ENCODE measurements at regions not wholly inside any gene's neighbourhood (a gene's known extent, or its start where the extent isn't known, plus 50 kb on each side); places are given as distances from the start of the nearest gene placed in this dataset.

DNA sequence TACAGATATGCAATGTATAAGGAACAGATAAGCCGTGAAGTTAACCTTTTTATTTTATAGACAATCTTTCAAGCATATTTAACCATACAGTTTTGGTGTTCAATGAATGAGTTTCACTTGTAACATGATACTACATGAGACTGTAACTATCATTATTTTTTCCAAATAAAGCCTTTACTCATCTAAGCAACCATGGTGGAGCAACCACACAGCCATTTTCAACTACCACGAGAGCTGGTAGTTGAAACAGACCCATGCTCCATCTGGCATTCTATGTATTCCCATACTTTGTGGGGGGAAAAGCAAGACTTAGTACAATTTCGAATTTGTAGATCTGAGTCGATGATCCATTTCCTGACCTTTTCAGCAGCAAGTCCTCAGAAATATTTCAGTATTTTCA, 159.3 kb upstream of the RND3 start:
- DNase-seq (ENCODE audit: low spot score in 2 of 2), result no peak
- intact Hi-C loops (cut with DNase I; ENCODE audit: low total_unique reads), result no loop called here
- H3K4me3 ChIP-seq (ENCODE audit: low read depth, poor library complexity, severe bottlenecking), result no peak overlapping the region
- TF ChIP-seq, protein P1, sequence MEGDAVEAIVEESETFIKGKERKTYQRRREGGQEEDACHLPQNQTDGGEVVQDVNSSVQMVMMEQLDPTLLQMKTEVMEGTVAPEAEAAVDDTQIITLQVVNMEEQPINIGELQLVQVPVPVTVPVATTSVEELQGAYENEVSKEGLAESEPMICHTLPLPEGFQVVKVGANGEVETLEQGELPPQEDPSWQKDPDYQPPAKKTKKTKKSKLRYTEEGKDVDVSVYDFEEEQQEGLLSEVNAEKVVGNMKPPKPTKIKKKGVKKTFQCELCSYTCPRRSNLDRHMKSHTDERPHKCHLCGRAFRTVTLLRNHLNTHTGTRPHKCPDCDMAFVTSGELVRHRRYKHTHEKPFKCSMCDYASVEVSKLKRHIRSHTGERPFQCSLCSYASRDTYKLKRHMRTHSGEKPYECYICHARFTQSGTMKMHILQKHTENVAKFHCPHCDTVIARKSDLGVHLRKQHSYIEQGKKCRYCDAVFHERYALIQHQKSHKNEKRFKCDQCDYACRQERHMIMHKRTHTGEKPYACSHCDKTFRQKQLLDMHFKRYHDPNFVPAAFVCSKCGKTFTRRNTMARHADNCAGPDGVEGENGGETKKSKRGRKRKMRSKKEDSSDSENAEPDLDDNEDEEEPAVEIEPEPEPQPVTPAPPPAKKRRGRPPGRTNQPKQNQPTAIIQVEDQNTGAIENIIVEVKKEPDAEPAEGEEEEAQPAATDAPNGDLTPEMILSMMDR (IDR thresholded peaks at IDR 0.05), result no peak
- TF ChIP-seq POLR2A (IDR thresholded peaks at IDR 0.05), result no peak
- WGBS, 2 donors, result 87 to 89% methylated on average over 4 of the region's 4 CpGs

DNA sequence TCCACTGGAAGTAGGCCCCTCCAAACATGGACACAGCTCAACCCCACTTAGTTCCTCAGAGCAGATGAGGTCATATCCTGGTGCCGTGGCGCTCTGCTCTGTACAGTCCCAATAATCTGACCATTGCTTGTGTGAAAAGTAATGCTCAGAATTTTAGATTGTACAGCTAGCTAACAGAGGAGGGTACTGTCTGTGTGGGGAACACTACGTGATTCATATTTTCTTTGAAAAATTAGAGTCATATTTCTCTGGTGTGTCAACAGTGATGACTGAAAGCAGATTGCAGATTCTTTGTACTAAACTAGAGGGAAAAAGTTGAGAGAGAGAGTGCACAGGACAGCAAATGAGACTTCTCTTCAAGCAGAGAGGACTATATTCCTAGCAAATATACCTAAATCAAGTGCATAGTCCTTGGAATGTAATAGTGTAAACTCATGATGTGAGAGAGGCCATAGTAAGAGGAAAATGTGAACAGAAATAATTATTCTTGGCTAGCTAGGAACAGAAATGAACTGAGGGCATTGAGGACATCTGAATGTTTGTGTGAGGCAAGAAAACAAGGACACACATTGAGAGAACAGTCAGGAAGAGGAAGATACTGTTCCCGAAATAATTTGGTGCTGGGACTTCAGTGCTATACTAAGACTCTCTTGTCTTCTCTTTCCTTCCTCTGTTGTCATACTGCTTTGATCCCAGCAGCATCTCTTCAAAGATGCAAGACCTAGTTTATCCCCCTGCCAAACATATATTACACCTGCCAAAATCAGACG, 157.0 kb upstream of the RND3 start:
- 54% methylated on average over 5 of the region's 5 CpGs for WGBS, 2 donors
- intact Hi-C loops (cut with DNase I; ENCODE audit: low total_unique reads), result no loop called here
- DNase-seq (ENCODE audit: low spot score in 2 of 2), result no peak
- TF ChIP-seq, protein P1 (IDR thresholded peaks at IDR 0.05), result no peak
- no peak for TF ChIP-seq POLR2A (IDR thresholded peaks at IDR 0.05)
- H3K4me3 ChIP-seq (ENCODE audit: low read depth, poor library complexity, severe bottlenecking), result no peak overlapping the region

DNA sequence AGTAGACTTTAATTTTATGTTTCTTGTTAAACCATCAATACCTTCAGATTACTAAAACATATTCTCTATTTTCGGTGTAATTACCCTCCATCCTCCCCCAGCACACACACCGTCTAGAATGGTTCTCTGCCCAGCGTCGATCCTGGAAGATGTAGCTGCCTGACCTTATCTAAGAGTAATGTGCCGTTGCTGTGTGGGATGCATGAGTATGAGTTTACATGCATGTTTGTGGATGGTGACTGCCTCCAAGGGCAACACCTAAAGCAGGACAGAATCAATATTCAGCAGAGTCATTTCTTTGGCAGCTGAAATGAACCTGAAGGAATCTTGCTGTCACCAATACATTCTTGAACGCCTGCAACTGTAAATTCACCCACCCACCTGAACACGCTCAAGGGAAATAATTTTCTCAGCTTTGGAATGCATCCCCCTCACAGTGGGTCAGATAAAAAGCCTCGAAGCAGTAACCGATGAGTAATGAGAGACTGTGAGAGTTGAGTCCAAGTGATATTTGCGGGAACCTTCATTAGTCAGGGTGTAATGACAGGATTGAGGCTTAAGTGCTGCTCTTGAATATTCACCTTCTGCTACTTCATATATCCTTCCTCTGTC, 155.8 kb upstream of the RND3 start:
- H3K4me3 ChIP-seq (ENCODE audit: low read depth, poor library complexity, severe bottlenecking), result no peak overlapping the region
- 82 to 85% methylated on average over 10 of the region's 10 CpGs for WGBS, 2 donors
- DNase-seq (ENCODE audit: low spot score in 2 of 2), result no peak
- intact Hi-C loops (cut with DNase I; ENCODE audit: low total_unique reads), result no loop called here
- no peak for TF ChIP-seq POLR2A (IDR thresholded peaks at IDR 0.05)
- TF ChIP-seq, protein P1 (IDR thresholded peaks at IDR 0.05), result no peak

DNA sequence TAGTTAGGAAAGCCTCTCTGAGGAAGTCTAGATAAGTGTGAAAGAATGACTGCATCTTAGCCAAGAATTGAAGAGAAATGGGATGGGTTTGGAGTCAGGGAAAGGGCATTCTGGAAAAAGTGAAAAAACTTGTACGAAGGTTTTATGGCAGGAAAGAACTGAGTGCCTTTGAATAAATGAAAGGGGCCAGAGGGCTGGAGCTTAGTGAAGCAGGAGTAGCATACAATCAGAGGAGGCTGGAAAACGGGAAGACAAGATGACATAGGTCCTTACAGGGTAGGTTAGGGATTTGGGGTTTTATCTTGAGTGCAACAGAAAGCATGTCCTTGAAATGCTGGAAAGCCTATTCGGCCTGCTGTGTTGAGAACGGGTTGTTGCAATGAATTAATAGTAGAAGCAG, 152.6 kb upstream of the RND3 start:
- TF ChIP-seq POLR2A (IDR thresholded peaks at IDR 0.05), result no peak
- TF ChIP-seq, protein P1 (IDR thresholded peaks at IDR 0.05), result no peak
- 44 to 53% methylated on average over 4 of the region's 4 CpGs for WGBS, 2 donors
- H3K4me3 ChIP-seq (ENCODE audit: low read depth, poor library complexity, severe bottlenecking), result no peak overlapping the region
- DNase-seq (ENCODE audit: low spot score in 2 of 2), result no peak
- intact Hi-C loops (cut with DNase I; ENCODE audit: low total_unique reads), result no loop called here

DNA sequence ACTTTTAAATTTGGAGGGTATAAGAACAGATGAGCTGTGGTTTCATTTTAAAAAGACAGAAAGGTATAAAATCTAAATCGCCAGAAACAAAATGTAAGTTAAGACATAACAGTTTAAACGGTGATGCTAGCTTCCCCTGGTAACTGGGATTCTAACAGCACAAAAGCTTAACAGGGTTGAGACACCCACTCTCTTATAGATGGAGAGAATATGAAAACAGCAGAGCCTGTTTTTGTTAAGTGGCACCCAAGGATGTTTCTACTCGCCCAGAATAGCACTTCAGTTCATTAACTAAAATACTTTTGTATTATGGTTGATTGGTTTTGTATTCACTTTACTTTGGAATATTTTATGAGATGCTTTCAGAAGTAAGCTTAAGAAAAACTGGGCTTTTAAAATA, 151.9 kb upstream of the RND3 start:
- TF ChIP-seq, protein P1 (IDR thresholded peaks at IDR 0.05), result no peak
- no peak for TF ChIP-seq POLR2A (IDR thresholded peaks at IDR 0.05)
- no peak overlapping the region for H3K4me3 ChIP-seq (ENCODE audit: low read depth, poor library complexity, severe bottlenecking)
- 30 to 51% methylated on average over 3 of the region's 3 CpGs for WGBS, 2 donors
- intact Hi-C loops (cut with DNase I; ENCODE audit: low total_unique reads), result no loop called here
- no peak for DNase-seq (ENCODE audit: low spot score in 2 of 2)
